ENCODE measurements at regions not wholly inside any gene's neighbourhood (a gene's known extent, or its start where the extent isn't known, plus 50 kb on each side); places are given as distances from the start of the nearest gene placed in this dataset.

- no peaks in the 10 kb centered on the region for H3K36me3 ChIP-seq (ENCODE audit: control insufficient read depth in 3 of 3, insufficient read depth in 3 of 3, low read length in 3 of 3)
- no peaks in the 10 kb centered on the region for H3K27me3 ChIP-seq (ENCODE audit: control insufficient read depth in 3 of 3, insufficient read depth in 3 of 3, low read length in 3 of 3)
- no peak overlapping the region for H3K4me3 ChIP-seq (ENCODE audit: low read length in 3 of 3)
- H3K9me3 ChIP-seq (ENCODE audit: control insufficient read depth in 3 of 3, low read length in 3 of 3): peaks cover 0 to 2% (median 0%) of the 10 kb centered on the region in 3 donors
- H3K9ac ChIP-seq (ENCODE audit: low read depth in 1 of 3, low read length in 3 of 3): no peak overlapping the region
- H3K27ac ChIP-seq (ENCODE audit: low read depth, low read length): no peak overlapping the region
- no peaks in the 10 kb centered on the region for H3K4me1 ChIP-seq (ENCODE audit: control insufficient read depth in 3 of 3, insufficient read depth in 3 of 3, low read length in 3 of 3)
Observed at GRCh38 chr14:26719514-26719913, 121.7 kb upstream of the NOVA1 start.

- Histone ChIP-seq H3K9ac (ENCODE audit: low read depth in 1 of 3, low read length in 3 of 3) (no peak overlapping the region), H3K36me3 (ENCODE audit: control insufficient read depth in 3 of 3, insufficient read depth in 3 of 3, low read length in 3 of 3) (no peaks in the 10 kb centered on the region), H3K27ac (ENCODE audit: low read depth, low read length) (no peak overlapping the region)
Observed at GRCh38 chr14:26722258-26722657, 124.4 kb upstream of the NOVA1 start.

GRCh38 chr14:26729851-26730250 is 132.0 kb upstream of the NOVA1 start:
- no peaks in the 10 kb centered on the region for H3K9me3 ChIP-seq (ENCODE audit: control insufficient read depth in 3 of 3, low read length in 3 of 3)
- no peaks in the 10 kb centered on the region for H3K4me1 ChIP-seq (ENCODE audit: control insufficient read depth in 3 of 3, insufficient read depth in 3 of 3, low read length in 3 of 3)
- H3K4me3 ChIP-seq (ENCODE audit: low read length in 3 of 3): no peak overlapping the region
- no peak overlapping the region for H3K27ac ChIP-seq (ENCODE audit: low read depth, low read length)
- no peaks in the 10 kb centered on the region for H3K27me3 ChIP-seq (ENCODE audit: control insufficient read depth in 3 of 3, insufficient read depth in 3 of 3, low read length in 3 of 3)
- H3K9ac ChIP-seq (ENCODE audit: low read depth in 1 of 3, low read length in 3 of 3): no peak overlapping the region
- no peaks in the 10 kb centered on the region for H3K36me3 ChIP-seq (ENCODE audit: control insufficient read depth in 3 of 3, insufficient read depth in 3 of 3, low read length in 3 of 3)

More at GRCh38 chr14:26722258-26722657, 124.4 kb upstream of the NOVA1 start:
- Histone ChIP-seq H3K4me3 (ENCODE audit: low read length in 3 of 3) (no peak overlapping the region), H3K4me1 (ENCODE audit: control insufficient read depth in 3 of 3, insufficient read depth in 3 of 3, low read length in 3 of 3) (no peaks in the 10 kb centered on the region), H3K27me3 (ENCODE audit: control insufficient read depth in 3 of 3, insufficient read depth in 3 of 3, low read length in 3 of 3) (no peaks in the 10 kb centered on the region), H3K9me3 (ENCODE audit: control insufficient read depth in 3 of 3, low read length in 3 of 3) (no peaks in the 10 kb centered on the region)

- no peak overlapping the region for H3K27ac ChIP-seq (ENCODE audit: low read depth, low read length)
- H3K9me3 ChIP-seq (ENCODE audit: control insufficient read depth in 3 of 3, low read length in 3 of 3): no peaks in the 10 kb centered on the region
- no peak overlapping the region for H3K4me3 ChIP-seq (ENCODE audit: low read length in 3 of 3)
- no peaks in the 10 kb centered on the region for H3K36me3 ChIP-seq (ENCODE audit: control insufficient read depth in 3 of 3, insufficient read depth in 3 of 3, low read length in 3 of 3)
- H3K9ac ChIP-seq (ENCODE audit: low read depth in 1 of 3, low read length in 3 of 3): no peak overlapping the region
- no peaks in the 10 kb centered on the region for H3K27me3 ChIP-seq (ENCODE audit: control insufficient read depth in 3 of 3, insufficient read depth in 3 of 3, low read length in 3 of 3)
- H3K4me1 ChIP-seq (ENCODE audit: control insufficient read depth in 3 of 3, insufficient read depth in 3 of 3, low read length in 3 of 3): no peaks in the 10 kb centered on the region
Observed at GRCh38 chr14:26730929-26731618, 133.2 kb upstream of the NOVA1 start.

- H3K27me3 ChIP-seq (ENCODE audit: control insufficient read depth in 3 of 3, insufficient read depth in 3 of 3, low read length in 3 of 3): no peaks in the 10 kb centered on the region
- no peaks in the 10 kb centered on the region for H3K9me3 ChIP-seq (ENCODE audit: control insufficient read depth in 3 of 3, low read length in 3 of 3)
- H3K36me3 ChIP-seq (ENCODE audit: control insufficient read depth in 3 of 3, insufficient read depth in 3 of 3, low read length in 3 of 3): no peaks in the 10 kb centered on the region
- no peaks in the 10 kb centered on the region for H3K4me1 ChIP-seq (ENCODE audit: control insufficient read depth in 3 of 3, insufficient read depth in 3 of 3, low read length in 3 of 3)
- H3K27ac ChIP-seq (ENCODE audit: low read depth, low read length): no peak overlapping the region
- H3K4me3 ChIP-seq (ENCODE audit: low read length in 3 of 3): no peak overlapping the region
- no peak overlapping the region for H3K9ac ChIP-seq (ENCODE audit: low read depth in 1 of 3, low read length in 3 of 3)
Observed at GRCh38 chr14:26735811-26736210, 138.0 kb upstream of the NOVA1 start.

- Histone ChIP-seq H3K4me1 (ENCODE audit: control insufficient read depth in 3 of 3, insufficient read depth in 3 of 3, low read length in 3 of 3) (no peaks in the 10 kb centered on the region), H3K9me3 (ENCODE audit: control insufficient read depth in 3 of 3, low read length in 3 of 3) (no peaks in the 10 kb centered on the region), H3K4me3 (ENCODE audit: low read length in 3 of 3) (no peak overlapping the region), H3K27ac (ENCODE audit: low read depth, low read length) (no peak overlapping the region), H3K9ac (ENCODE audit: low read depth in 1 of 3, low read length in 3 of 3) (no peak overlapping the region), H3K36me3 (ENCODE audit: control insufficient read depth in 3 of 3, insufficient read depth in 3 of 3, low read length in 3 of 3) (no peaks in the 10 kb centered on the region), H3K27me3 (ENCODE audit: control insufficient read depth in 3 of 3, insufficient read depth in 3 of 3, low read length in 3 of 3) (no peaks in the 10 kb centered on the region)
Observed at GRCh38 chr14:26738571-26738970, 140.7 kb upstream of the NOVA1 start.

- Histone ChIP-seq H3K9ac (ENCODE audit: low read depth in 1 of 3, low read length in 3 of 3) (no peak overlapping the region), H3K27me3 (ENCODE audit: control insufficient read depth in 3 of 3, insufficient read depth in 3 of 3, low read length in 3 of 3) (no peaks in the 10 kb centered on the region), H3K36me3 (ENCODE audit: control insufficient read depth in 3 of 3, insufficient read depth in 3 of 3, low read length in 3 of 3) (no peaks in the 10 kb centered on the region), H3K9me3 (ENCODE audit: control insufficient read depth in 3 of 3, low read length in 3 of 3) (no peaks in the 10 kb centered on the region), H3K4me3 (ENCODE audit: low read length in 3 of 3) (no peak overlapping the region), H3K27ac (ENCODE audit: low read depth, low read length) (no peak overlapping the region), H3K4me1 (ENCODE audit: control insufficient read depth in 3 of 3, insufficient read depth in 3 of 3, low read length in 3 of 3) (no peaks in the 10 kb centered on the region)
Observed at GRCh38 chr14:26741711-26742212, 143.9 kb upstream of the NOVA1 start.

GRCh38 chr14:26743284-26743683 is 145.5 kb upstream of the NOVA1 start:
- Histone ChIP-seq H3K4me3 (ENCODE audit: low read length in 3 of 3) (no peak overlapping the region), H3K4me1 (ENCODE audit: control insufficient read depth in 3 of 3, insufficient read depth in 3 of 3, low read length in 3 of 3) (no peaks in the 10 kb centered on the region), H3K27ac (ENCODE audit: low read depth, low read length) (no peak overlapping the region), H3K9ac (ENCODE audit: low read depth in 1 of 3, low read length in 3 of 3) (no peak overlapping the region), H3K9me3 (ENCODE audit: control insufficient read depth in 3 of 3, low read length in 3 of 3) (no peaks in the 10 kb centered on the region), H3K27me3 (ENCODE audit: control insufficient read depth in 3 of 3, insufficient read depth in 3 of 3, low read length in 3 of 3) (no peaks in the 10 kb centered on the region), H3K36me3 (ENCODE audit: control insufficient read depth in 3 of 3, insufficient read depth in 3 of 3, low read length in 3 of 3) (no peaks in the 10 kb centered on the region)

- no peak overlapping the region for H3K9ac ChIP-seq (ENCODE audit: low read depth in 1 of 3, low read length in 3 of 3)
- no peak overlapping the region for H3K27ac ChIP-seq (ENCODE audit: low read depth, low read length)
- H3K27me3 ChIP-seq (ENCODE audit: control insufficient read depth in 3 of 3, insufficient read depth in 3 of 3, low read length in 3 of 3): no peaks in the 10 kb centered on the region
- no peaks in the 10 kb centered on the region for H3K4me1 ChIP-seq (ENCODE audit: control insufficient read depth in 3 of 3, insufficient read depth in 3 of 3, low read length in 3 of 3)
- no peaks in the 10 kb centered on the region for H3K9me3 ChIP-seq (ENCODE audit: control insufficient read depth in 3 of 3, low read length in 3 of 3)
- H3K36me3 ChIP-seq (ENCODE audit: control insufficient read depth in 3 of 3, insufficient read depth in 3 of 3, low read length in 3 of 3): no peaks in the 10 kb centered on the region
- no peak overlapping the region for H3K4me3 ChIP-seq (ENCODE audit: low read length in 3 of 3)
Observed at GRCh38 chr14:26744903-26745302, 147.1 kb upstream of the NOVA1 start.

- Histone ChIP-seq H3K27ac (ENCODE audit: low read depth, low read length) (no peak overlapping the region), H3K36me3 (ENCODE audit: control insufficient read depth in 3 of 3, insufficient read depth in 3 of 3, low read length in 3 of 3) (no peaks in the 10 kb centered on the region), H3K4me1 (ENCODE audit: control insufficient read depth in 3 of 3, insufficient read depth in 3 of 3, low read length in 3 of 3) (no peaks in the 10 kb centered on the region), H3K9ac (ENCODE audit: low read depth in 1 of 3, low read length in 3 of 3) (no peak overlapping the region), H3K4me3 (ENCODE audit: low read length in 3 of 3) (no peak overlapping the region), H3K9me3 (ENCODE audit: control insufficient read depth in 3 of 3, low read length in 3 of 3) (no peaks in the 10 kb centered on the region), H3K27me3 (ENCODE audit: control insufficient read depth in 3 of 3, insufficient read depth in 3 of 3, low read length in 3 of 3) (no peaks in the 10 kb centered on the region)
Observed at GRCh38 chr14:26761532-26761931, 163.7 kb upstream of the NOVA1 start.

Measured in skeletal muscle tissue (tissue), 3 donors.